CD4-positive, alpha-beta T cell treated with Interleukin-15 for 4 hours (primary cell): ENCODE measurements at regions not wholly inside any gene's neighbourhood (a gene's known extent, or its start where the extent isn't known, plus 50 kb on each side); places are given as distances from the start of the nearest gene placed in this dataset.
"Not testable (repeated sequence)": the region's sequence is repeated elsewhere in the genome, so short reads cannot be mapped to it uniquely, and the experiment has no call there.

Experiments
- DNase-seq: peaks from one replicate; pipeline ENCODE4 v3.0.0-alpha.2; 2020; ENCODE audit warnings: low spot score

GRCh38 chr4:13763707-13764106 lies 136.2 kb upstream of the BOD1L1 start:
- DNase-seq = no peak

- no peak for DNase-seq
Observed at GRCh38 chr4:13765539-13765938, 138.0 kb upstream of the BOD1L1 start.

- no peak for DNase-seq
Observed at GRCh38 chr4:13766761-13767540, 139.4 kb upstream of the BOD1L1 start.

- DNase-seq = no peak
Observed at GRCh38 chr4:13777341-13777740, 149.8 kb upstream of the BOD1L1 start.

- DNase-seq = no peak
Observed at GRCh38 chr4:13778367-13778766, 150.8 kb upstream of the BOD1L1 start.

GRCh38 chr4:13782231-13782630 lies 154.7 kb upstream of the BOD1L1 start:
- no peak for DNase-seq

GRCh38 chr4:13783800-13784411 lies 156.4 kb upstream of the BOD1L1 start:
- DNase-seq = no peak

- DNase-seq = no peak
Observed at GRCh38 chr4:13793020-13793710, 165.6 kb upstream of the BOD1L1 start.

GRCh38 chr4:13794819-13795565 lies 167.5 kb upstream of the BOD1L1 start:
- DNase-seq = no peak

GRCh38 chr4:13797061-13797460 lies 169.5 kb upstream of the BOD1L1 start:
- DNase-seq = no peak

GRCh38 chr4:13815231-13815630 lies 187.7 kb upstream of the BOD1L1 start:
- no peak for DNase-seq

- DNase-seq = no peak
Observed at GRCh38 chr4:13816472-13816871, 188.9 kb upstream of the BOD1L1 start.

GRCh38 chr4:13821522-13821921 lies 194.0 kb upstream of the BOD1L1 start:
- no peak for DNase-seq

GRCh38 chr4:13825822-13826221 lies 198.3 kb upstream of the BOD1L1 start:
- not testable (repeated sequence) for DNase-seq

GRCh38 chr4:13829457-13829856 lies 201.9 kb upstream of the BOD1L1 start:
- no peak for DNase-seq

- no peak for DNase-seq
Observed at GRCh38 chr4:13830449-13830848, 202.9 kb upstream of the BOD1L1 start.

- DNase-seq = no peak
Observed at GRCh38 chr4:13833171-13833804, 205.8 kb upstream of the BOD1L1 start.

GRCh38 chr4:13836946-13837912 lies 209.7 kb upstream of the BOD1L1 start:
- DNase-seq = no peak

GRCh38 chr4:13840502-13841190 lies 213.1 kb upstream of the BOD1L1 start:
- DNase-seq = no peak

GRCh38 chr4:13844740-13845139 lies 217.2 kb upstream of the BOD1L1 start:
- no peak for DNase-seq
